Limb (tissue), 2 donors: ENCODE measurements at regions not wholly inside any gene's neighbourhood (a gene's known extent, or its start where the extent isn't known, plus 50 kb on each side); places are given as distances from the start of the nearest gene placed in this dataset.

Experiments used
- DNase-seq, 2 donors: peaks; one replicate each; pipeline ENCODE4 v3.0.0-alpha.2; 2016; ENCODE audit errors: extremely low spot score in 2 of 2

DNA sequence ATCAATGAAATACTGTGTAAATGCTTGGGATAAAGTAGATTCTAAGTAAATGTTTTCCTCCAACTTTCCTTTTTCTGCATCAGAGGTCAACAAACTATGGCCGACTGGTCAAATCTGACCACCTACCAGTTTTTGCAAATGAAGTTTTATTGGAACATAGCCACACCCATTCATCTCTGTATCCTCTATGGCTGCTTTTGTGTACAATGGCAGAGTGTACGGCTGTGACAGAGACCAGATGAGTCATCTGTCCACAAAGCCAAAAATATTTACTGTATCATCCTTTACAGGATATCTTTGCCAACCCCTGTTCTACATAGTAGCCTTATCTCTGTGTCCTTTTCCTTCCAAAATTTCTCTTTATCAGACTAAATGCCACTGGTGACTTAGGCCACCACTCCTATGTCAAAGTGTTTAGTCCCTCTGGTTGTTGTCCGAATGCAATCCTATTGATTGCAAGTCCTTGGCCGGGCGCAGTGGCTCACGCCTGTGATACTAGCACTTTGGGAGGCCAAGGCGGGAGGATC is 218.4 kb upstream of the KLF4 start:
- no peak for DNase-seq

DNA sequence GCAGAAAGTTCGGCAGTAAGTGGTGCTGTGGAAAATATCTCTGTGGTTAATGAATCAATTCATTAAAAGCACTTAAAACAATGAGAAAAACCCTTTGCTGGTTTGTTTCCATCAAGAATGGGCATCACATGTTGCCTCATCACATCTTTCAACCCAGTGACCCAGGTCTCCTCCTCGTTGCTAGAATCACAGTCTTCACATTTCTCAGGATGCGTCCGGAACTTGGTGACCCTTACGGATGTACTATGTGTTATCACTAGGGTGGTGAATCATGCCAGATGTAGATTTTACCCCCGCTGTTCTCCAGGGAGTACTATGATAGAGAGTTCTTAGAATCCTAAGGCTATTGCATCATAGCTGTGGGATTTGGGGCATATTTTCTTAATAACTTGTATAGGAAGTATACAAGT is 217.9 kb upstream of the KLF4 start:
- no peak for DNase-seq

DNA sequence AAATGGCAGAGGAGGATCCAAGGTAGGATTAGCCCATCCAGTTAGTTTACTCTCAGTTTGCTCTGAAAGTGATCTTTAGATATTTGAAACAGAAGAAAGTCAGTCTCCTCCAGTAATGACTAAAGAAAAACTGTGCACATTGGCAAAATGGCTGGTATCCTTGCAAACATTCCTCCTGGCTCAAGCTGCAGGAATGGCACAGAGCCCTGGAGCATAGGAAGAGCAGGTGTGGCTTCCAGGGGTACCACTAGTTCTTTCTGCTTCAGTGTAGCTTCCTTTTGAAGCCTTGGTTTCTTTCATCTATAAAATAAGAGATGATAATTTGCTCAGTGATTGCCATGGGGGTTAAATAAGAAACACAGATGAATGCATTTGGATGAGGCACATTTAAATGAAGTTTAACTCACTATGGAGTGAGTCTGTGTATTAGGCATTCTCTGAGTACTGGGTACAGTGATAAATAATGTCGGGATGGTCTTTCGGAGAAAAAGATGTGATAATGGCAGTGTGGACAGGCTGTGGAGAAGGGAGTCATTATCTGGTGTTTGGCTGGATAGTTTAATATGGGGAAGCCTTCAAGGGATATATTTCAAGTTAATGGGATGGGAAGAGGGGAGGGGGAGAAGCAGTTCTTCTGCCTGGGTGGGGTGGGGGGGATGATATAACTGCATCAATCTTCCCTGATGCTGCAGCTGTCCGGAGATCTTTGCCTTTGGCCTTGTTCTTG is 217.3 kb upstream of the KLF4 start:
- no peak for DNase-seq

DNA sequence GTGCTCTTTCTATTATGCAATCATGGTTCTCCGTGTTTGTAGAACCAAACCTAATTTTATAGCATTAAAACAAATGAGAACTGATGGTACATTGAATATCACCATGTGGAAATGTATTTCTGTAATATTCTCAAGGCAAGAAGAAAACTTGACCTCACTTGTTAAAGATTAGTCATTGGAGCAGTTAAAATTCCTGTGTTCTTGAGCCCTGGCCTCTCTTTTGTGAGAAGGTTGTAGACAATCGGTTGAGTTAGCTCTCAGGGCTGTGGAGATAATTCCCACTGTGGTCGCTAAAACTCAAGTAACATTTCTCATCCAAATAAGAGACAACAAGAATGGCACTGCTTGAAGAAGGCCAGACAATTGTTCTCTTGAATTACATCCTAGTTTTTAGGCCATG is 216.0 kb upstream of the KLF4 start:
- DNase-seq, result no peak

DNA sequence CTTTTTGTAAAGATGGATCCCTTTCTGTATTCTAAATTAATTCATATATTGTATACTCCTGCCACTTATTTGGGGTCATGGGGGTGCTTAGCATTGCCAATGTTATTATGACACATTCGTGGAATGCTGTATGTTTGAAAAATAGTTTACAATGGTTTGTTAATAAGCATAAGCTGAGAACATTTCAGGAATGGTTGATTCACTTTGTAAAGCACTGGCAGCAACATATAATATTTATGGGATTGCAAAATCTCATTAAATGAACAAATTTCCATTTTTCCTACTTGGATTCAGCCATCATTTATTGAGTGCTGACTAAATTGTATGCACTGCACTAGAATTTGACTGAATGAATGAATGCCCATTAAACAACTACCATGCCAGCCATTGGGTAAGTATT is 215.2 kb upstream of the KLF4 start:
- DNase-seq, result no peak

DNA sequence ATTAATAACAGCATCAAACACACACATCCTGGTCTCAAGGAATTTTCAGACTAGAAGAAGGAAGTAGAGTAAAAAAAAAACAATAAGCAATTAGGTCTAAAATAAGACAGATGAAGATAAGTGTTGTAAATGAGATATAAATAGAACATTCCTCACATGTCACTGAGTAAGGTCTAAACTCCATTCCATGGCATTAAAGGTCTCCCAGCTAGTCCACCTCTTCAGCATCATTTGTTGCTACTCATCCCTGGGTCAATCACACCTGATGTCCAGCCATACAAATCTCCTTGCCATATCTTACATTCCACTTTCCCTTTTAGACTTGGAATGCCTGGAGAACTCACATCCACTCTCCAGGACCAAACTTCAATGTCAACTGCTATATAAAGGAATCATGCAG is 214.1 kb upstream of the KLF4 start:
- no peak for DNase-seq

DNA sequence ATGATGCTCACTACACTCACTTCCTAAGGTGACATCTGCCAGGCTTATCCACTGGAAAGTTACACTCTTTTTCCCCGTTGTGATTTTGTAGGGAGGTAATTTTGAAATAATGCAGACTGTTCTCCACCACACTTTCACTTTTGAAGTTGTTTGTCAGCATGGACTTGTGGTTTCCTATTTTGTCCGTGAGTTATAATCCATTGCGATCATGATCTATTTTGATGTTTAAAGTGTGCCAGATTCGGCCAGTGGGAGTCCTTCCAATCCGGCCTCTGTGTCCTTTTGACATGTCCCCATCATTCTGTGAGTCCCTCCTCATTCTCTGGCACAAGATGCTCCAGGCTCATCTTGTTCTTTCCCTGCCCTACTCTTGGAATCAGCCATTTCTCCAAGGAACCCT is 211.3 kb upstream of the KLF4 start:
- no peak for DNase-seq

DNA sequence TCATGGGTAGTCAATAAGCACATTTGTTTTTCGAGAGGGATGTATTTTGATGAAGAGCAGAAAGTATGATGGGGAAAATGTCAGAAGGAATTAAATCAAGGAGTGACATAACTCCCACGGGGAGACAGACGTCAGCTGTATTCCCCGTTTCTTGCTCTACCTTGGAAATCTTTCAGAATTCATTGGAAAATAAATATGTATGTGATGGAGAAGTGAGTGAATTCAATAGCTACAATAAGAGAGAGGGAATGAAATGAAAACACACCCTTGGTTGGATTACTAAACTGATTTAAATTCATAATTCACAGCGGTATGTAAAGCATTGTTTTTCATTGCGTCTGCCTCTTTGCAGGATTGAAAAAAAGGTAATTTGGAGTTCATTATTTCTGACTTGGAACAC is 209.7 kb upstream of the KLF4 start:
- no peak for DNase-seq

DNA sequence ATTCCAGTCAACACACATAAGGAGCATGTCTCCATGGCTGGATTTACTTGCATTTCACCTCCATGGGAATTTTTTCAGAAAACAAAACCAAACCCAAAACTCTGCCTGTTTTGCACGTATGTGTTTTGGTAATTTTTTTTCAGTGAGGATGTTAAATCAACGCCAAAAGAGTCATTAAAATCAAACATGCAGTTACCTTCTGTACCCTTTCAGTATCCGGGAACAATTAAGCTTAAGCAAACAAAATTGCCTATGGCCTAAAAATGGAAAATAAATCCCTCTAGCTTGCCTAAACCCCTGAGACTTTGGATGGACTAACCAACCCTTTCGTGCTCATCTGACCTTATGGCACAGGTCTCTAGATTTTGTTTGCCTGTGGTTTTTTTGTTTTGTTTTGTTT is 209.2 kb upstream of the KLF4 start:
- DNase-seq, result no peak

DNA sequence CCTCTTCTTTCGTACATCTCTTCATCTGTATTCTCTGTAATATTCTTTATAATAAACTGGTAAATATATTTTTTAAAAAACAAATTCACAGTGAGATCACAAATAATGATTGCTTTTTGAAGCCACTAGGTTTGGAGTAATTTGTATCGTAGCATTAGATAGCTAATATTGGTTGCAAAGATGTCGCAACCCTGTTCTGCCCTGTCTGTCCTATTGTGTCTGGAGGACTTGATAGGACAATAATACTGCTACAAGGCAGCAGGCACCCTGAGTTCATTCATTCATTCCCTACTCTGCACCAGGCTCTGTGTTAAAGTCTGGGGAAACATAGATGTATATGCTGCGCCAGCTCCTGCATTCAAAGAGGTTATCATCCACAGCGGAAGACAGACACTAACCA is 206.7 kb upstream of the KLF4 start:
- no peak for DNase-seq

DNA sequence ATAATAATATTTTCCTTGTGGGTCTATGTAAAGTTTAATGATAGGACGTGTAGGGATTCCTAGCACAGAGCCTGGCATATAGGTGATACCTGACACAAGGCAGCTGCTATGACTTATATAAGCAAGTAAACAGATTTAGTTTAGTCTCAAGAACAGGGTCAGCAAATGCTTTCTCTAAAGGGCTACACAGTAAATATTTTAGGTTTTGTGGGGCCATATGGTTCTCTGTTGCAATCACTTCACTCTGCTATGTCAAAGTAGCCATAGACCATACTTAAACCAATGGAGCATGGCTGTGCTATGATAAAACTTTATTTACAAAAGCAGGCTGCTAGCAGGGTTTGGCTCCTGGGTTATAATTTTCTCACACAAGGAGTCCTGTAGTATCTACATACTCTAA is 204.8 kb upstream of the KLF4 start:
- no peak for DNase-seq

DNA sequence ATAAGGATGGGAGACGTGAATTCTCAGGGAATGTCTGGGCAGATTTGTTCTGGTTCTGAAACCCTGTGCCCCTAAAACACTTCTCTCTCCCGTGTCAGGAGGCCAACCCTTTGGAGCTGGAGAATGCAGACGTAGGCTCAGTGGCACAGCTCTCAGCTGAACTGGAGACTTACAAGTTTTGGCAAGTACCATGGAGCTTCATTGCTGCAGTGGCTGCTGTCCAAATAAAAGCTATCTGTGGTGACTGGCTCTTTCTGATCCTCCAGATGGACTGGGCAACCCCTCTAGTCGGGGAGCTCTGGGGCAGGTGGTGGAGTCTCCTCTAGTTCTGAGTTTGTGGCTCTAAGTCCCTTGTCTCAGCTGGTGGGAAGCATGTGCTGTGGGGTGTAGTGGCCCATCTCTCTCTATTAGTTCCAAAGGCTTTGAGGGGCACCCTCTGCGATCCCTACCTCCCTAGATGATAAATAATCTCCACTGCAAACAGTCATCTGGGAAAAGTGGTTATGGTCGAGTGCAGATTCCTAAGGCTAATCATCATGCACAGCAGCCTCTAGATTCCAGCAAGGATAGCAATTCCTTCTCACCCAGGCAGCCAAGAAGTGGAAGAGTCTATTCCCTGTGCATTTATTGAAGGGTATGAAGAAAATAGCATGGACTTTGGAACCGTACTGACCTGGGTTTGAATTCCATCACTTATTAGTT is 204.2 kb upstream of the KLF4 start:
- no peak for DNase-seq

DNA sequence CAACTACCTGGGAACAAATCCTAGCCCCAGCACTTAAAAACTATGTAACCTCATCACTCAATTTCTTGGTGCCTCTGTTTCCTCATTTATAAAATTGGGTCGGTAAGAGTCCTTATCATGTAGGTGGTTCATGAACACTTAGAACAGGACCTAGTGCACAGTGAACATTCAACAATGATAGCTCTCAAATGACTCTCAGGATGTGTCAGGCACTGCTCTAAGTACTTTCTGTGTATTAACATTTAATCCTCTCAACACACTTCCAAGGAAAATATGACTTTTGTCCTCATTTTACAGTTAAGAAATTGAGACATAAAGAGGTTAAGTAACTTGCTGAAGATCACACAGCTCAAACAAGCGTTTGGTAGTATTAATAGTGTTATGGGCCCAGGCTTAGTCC is 202.1 kb upstream of the KLF4 start:
- no peak for DNase-seq

DNA sequence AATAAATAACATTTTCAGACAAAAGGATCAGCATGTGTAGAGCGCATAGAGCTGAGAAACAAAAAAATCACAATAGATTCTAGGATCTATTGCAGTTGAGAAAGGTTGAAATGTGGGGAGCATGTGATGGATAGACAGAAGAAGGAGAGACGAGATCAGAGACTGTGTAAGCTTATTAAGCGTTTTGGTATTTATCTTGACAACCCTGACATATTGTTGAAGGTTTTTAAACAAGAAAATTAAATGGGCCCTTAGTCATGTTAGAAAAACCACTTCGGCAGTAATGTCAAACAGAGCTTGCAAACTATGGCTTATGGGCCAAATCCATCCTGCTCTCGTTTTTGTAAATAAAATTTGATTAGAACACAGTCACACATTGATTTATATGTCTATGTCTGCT is 200.5 kb upstream of the KLF4 start:
- no peak for DNase-seq

DNA sequence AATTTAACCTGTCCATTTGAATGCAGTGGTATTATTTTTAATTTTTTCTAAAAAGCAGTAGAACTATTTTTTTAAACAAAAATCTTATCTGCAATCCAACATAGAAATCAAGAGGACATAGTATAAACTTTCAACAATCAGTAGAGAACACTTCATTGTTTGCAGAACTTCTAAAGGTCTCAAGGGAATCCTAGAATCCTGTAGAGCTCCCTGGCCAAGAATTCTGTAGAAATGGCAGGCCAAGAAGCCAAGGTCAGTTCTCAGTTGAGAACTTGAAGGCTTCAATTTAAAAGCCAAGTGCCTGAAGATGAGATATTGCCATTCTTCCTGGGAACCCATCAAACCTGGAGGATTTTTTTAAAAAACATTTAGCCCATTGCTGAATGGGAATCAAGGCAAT is 199.2 kb upstream of the KLF4 start:
- no peak for DNase-seq

DNA sequence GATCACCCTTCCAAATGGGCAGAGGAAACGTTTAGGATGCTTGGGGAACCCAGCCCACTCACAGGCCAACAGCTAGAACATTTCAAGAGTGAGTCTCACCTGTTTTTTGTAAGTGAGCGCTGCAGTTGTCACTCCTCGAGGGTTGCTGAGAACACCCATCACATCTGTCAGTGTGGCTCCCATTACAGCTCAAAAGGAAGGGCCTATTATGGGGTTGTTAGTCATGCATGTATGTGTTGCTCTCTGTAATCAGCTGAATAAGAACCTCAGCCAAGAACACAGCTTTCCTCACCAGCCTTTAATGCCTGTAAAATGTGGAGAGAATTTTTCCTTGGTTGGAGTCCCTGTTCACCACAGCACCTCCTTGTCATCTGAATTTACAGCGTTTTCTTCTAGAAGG is 196.3 kb upstream of the KLF4 start:
- DNase-seq, result peak in 1 of 2 donors; percentile 64

DNA sequence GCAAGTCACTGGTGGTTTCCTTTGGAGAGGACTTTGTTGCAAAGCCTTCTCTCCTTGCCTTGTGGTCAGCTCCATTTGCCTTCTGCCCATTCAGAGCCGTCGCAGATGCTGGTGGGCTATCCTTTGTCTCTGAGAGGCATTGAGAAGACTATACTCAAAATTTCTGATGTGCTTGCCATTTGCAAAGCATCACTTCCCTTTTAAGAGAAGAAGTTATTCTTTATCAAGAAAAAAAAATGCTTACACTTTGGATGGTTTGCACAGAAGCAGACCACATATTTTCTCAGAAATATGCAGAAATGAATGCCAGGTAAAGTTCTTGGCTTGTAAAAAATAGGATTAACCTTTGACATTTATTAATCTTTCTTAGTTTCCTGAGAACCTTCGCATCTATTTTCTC is 195.8 kb upstream of the KLF4 start:
- DNase-seq, result no peak

DNA sequence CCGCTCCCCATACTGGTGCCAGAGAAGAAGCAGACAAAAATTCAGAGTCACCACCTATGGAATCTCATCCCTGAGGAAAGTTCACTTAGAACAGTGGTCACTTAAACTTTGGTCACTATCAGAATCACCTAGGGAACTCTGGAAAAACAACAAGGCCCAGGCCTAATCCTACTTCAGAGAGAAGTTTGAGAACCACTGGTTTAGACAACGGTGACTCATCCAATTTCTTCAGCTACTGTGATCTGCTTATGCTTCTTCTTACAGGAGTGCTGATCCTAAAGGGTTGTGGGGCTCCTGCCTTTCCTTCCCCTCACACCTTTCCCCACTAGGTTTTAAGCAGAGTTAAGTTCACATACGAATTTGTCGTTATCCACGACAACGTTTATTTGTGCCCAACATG is 194.7 kb upstream of the KLF4 start:
- no peak for DNase-seq

DNA sequence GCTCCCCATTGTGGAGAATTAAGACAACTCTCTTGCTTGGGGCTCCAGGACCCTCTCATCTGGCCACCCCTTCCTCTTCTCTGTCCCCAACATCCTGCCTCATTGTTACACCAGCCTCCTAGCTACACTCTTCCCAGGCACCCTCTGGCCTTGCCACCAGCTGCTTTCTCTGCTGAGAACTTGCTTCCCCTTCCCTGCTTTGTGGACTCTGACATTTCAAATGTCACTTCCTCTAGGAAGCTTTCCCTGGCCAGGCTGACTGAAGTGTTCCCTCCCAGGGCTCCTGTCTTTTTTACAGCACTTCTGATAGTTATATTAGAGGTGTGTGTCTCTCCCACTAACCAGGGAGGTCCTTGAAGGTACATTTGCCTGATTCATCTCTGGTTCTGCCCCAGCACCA is 194.0 kb upstream of the KLF4 start:
- DNase-seq, result no peak

DNA sequence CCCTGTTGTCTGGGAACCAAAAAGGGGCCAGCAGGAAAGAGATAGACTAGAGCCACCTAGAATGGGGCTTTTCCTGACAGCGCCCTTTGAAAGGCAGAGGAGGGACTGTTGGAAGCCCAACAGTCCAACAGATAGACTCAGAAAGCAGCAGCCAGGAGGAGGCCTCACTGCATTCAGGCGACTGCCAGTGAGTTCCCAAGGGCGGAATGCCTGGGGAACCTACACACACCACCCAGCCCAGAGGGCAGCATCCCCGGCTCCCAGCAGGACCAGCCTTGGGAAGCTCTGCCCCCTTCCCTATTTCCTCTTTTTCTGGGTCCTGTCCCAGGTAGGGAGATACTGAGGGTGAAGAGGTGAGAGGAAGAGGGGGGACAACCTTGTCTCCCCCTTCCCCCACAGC is 192.4 kb upstream of the KLF4 start:
- DNase-seq, result no peak

DNA sequence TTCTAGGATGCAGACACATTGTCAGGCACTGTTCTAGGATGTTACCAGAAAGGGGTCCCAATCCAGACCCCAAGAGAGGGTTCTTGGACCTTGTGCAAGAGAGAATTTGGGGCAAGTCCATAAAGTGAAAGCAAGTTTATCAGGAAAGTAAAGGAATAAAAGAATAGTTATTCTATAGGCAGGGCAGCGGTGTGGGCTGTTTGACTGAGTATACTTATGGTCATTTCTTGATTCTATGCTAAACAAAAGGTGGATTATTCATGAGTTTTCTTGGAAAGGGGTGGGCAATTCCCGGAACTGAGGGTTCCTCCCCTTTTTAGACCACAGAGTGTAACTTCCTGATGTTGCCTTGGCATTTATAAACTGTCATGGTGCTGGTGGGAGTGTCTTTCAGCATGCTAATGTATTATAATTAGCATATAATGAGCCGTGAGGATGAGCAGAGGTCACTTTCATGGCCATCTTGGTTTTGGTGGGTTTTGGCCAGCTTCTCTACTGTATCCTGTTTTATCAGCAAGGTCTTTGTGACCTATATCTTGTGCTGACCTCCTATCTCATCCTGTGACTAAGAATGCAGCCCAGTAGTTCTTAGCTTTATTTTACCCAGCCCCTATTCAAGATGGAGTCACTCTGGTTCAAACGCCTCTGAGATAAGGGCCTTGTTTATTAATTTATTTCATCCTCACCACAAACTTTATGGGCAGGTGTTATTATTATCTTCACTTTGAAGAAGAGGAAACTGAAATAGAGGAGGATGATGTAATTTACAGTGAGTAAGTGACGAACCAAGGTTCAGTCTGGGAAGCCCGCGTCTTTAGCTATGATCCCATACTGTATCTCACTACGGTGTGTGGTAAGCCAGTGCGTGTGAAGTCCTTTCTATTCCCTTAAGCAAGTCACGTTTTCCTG is 186.0 kb upstream of the KLF4 start:
- DNase-seq, result no peak

DNA sequence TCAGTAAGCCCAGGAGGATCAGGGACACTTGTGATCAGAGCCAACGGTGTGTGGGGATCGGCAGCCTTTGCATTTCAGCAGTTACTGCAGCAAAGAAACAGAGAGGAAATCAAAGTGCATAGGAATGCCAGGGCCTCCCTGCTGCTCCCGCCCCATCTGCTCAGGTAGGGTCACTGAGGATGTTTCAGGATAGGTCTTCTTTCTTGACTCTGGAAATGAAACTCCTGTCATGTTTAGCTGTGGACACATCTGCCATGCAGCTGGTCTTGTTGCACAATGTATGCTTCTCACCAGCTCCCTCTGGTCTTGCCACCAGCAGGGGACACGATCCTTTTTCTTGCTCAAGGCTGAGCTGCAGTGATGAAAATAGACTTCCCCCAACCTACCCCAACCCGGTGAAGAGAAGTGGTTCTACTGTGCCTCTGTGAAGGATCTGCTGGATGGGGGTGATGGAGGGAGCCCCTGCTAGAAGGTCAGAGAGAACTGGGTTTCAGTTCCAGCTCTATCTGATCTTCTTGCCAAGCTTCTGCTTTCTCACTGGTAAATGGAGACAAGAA is 185.2 kb upstream of the KLF4 start:
- DNase-seq, result no peak
